AG09319 (cell line): ENCODE measurements at regions not wholly inside any gene's neighbourhood (a gene's known extent, or its start where the extent isn't known, plus 50 kb on each side); places are given as distances from the start of the nearest gene placed in this dataset.

Experiments used
- DNase-seq: peaks from one replicate; pipeline ENCODE4 v3.0.0-alpha.2; 2010; ENCODE audit warnings: low read depth; ENCODE audit errors: extremely low read depth
- CTCF ChIP-seq: IDR thresholded peaks from 2 replicates; pipeline ENCODE4 v1.5.1; 2011; ENCODE audit warnings: low read depth, mild to moderate bottlenecking, inconsistent platforms, low read length, moderate library complexity

GRCh38 chr2:193124815-193125214 lies 930.1 kb upstream of the TMEFF2 start:
- TF ChIP-seq CTCF: no peak
- no peak for DNase-seq

GRCh38 chr2:193114827-193115226 lies 920.1 kb upstream of the TMEFF2 start:
- DNase-seq: no peak
- no peak for TF ChIP-seq CTCF

GRCh38 chr2:193112986-193113385 lies 918.3 kb upstream of the TMEFF2 start:
- TF ChIP-seq CTCF: no peak
- no peak for DNase-seq

- no peak for DNase-seq
- TF ChIP-seq CTCF: no peak
Observed at GRCh38 chr2:193103064-193103463, 908.3 kb upstream of the TMEFF2 start.

GRCh38 chr2:193101591-193101990 lies 906.9 kb upstream of the TMEFF2 start:
- no peak for TF ChIP-seq CTCF
- DNase-seq: no peak

GRCh38 chr2:193088026-193088425 lies 893.3 kb upstream of the TMEFF2 start:
- no peak for TF ChIP-seq CTCF

GRCh38 chr2:193076995-193077394 lies 882.3 kb upstream of the TMEFF2 start:
- TF ChIP-seq CTCF: no peak
- DNase-seq: no peak

More at GRCh38 chr2:193088026-193088425, 893.3 kb upstream of the TMEFF2 start:
- DNase-seq: no peak
